Hepatocyte (in vitro differentiated cells): ENCODE measurements at regions not wholly inside any gene's neighbourhood (a gene's known extent, or its start where the extent isn't known, plus 50 kb on each side); places are given as distances from the start of the nearest gene placed in this dataset.

Experiments used
- EZH2 ChIP-seq: fragments of 200-600 bp; sonication (generic); IDR thresholded peaks from 2 replicates; pipeline ENCODE4 v1.6.1; 2016; ENCODE audit warnings: antibody characterized with exemption, mild to moderate bottlenecking, borderline replicate concordance
- EZH2phosphoT487 ChIP-seq: fragments of 200-600 bp; sonication (generic); IDR thresholded peaks from one replicate; pipeline ENCODE4 v1.6.1; 2018; ENCODE audit warnings: antibody characterized with exemption, mild to moderate bottlenecking, low read depth, moderate library complexity; ENCODE audit not compliant: unreplicated experiment, severe bottlenecking
- TF ChIP-seq, protein P1 (sequence below): fragments of 200-600 bp; sonication (generic); IDR thresholded peaks from 2 replicates; pipeline ENCODE4 v1.5.1; 2016; ENCODE audit warnings: antibody characterized with exemption, mild to moderate bottlenecking; ENCODE audit not compliant: poor library complexity

DNA sequence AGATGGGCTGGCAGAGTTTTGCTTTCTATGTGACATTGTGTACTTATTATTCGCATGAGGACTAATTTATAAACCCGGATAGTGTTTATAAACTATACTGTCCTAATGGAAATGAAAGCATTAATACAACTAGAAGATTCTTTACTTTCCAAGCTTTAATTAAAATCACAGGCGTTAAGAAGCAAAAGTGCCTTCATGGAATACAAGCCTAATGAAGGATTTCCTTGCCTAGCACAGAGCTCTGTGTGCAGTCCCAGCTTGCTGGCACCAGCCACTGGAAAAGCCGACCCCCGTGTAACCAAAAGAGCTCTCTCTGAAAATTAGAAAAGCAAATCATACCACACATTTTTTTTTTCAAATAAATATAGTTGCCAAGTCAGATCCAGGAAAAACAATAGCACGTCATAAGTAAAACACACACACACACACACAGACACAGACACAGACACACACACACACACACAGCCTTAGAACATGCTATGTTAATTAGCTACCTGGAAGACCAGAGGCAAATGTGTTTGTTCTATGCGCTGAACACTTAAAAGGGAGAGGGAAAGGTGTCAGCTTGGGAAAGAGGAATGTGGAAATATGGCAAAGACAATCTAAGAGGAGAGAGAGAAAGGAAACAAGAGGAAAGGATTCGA lies 1084.2 kb downstream of the TUSC7 start:
- TF ChIP-seq, protein P1, sequence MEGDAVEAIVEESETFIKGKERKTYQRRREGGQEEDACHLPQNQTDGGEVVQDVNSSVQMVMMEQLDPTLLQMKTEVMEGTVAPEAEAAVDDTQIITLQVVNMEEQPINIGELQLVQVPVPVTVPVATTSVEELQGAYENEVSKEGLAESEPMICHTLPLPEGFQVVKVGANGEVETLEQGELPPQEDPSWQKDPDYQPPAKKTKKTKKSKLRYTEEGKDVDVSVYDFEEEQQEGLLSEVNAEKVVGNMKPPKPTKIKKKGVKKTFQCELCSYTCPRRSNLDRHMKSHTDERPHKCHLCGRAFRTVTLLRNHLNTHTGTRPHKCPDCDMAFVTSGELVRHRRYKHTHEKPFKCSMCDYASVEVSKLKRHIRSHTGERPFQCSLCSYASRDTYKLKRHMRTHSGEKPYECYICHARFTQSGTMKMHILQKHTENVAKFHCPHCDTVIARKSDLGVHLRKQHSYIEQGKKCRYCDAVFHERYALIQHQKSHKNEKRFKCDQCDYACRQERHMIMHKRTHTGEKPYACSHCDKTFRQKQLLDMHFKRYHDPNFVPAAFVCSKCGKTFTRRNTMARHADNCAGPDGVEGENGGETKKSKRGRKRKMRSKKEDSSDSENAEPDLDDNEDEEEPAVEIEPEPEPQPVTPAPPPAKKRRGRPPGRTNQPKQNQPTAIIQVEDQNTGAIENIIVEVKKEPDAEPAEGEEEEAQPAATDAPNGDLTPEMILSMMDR = no peak
- TF ChIP-seq EZH2 (no peak), EZH2phosphoT487 (no peak)
